Neural progenitor cell (in vitro differentiated cells): ENCODE measurements at regions not wholly inside any gene's neighbourhood (a gene's known extent, or its start where the extent isn't known, plus 50 kb on each side); places are given as distances from the start of the nearest gene placed in this dataset.

Experiments
- DNase-seq: peaks from one replicate; pipeline ENCODE4 v3.0.0-alpha.2; 2016; ENCODE audit warnings: low spot score
- H2AFZ ChIP-seq: fragments of 200-600 bp; sonication (generic); replicated peaks from 2 replicates; pipeline ENCODE4 v1.6.1; 2016; ENCODE audit warnings: antibody characterized with exemption
- H3F3A ChIP-seq: fragments of 200-600 bp; sonication (generic); 2 replicates; pipeline ENCODE4 v1.6.1; 2016; ENCODE audit warnings: antibody characterized with exemption, low read depth
- H3K27ac ChIP-seq: fragments of 200-600 bp; sonication (generic); 2 replicates; pipeline ENCODE4 v1.5.1; 2016; ENCODE audit warnings: mild to moderate bottlenecking
- H3K27me3 ChIP-seq: fragments of 200-600 bp; sonication (generic); 2 replicates; pipeline ENCODE4 v1.6.1; 2016; ENCODE audit warnings: mild to moderate bottlenecking, moderate library complexity
- H3K36me3 ChIP-seq: fragments of 200-600 bp; sonication (generic); 2 replicates; pipeline ENCODE4 v1.5.1; 2016
- H3K4me1 ChIP-seq: fragments of 200-600 bp; sonication (generic); 2 replicates; pipeline ENCODE4 v1.6.1; 2016; ENCODE audit warnings: mixed run types
- H3K4me2 ChIP-seq: fragments of 200-600 bp; sonication (generic); 2 replicates; pipeline ENCODE4 v1.6.1; 2016
- H3K4me3 ChIP-seq: fragments of 200-600 bp; sonication (generic); 2 replicates; pipeline ENCODE4 v1.5.1; 2016
- H3K79me2 ChIP-seq: fragments of 200-600 bp; sonication (generic); 2 replicates; pipeline ENCODE4 v1.6.1; 2016; ENCODE audit warnings: low read depth
- H3K9ac ChIP-seq: fragments of 200-600 bp; sonication (generic); 2 replicates; pipeline ENCODE4 v1.6.1; 2016
- H3K9me3 ChIP-seq: fragments of 200-600 bp; sonication (generic); 2 replicates; pipeline ENCODE4 v1.5.1; 2016; ENCODE audit warnings: low read depth
- H4K20me1 ChIP-seq: fragments of 200-600 bp; sonication (generic); 2 replicates; pipeline ENCODE4 v1.6.1; 2016; ENCODE audit warnings: low read depth
- H3K27ac Mint-ChIP-seq: 3 replicates; pipeline ENCODE4 v1.8.0; 2021; ENCODE audit warnings: mixed read lengths
- H3K27me3 Mint-ChIP-seq: 2 replicates; pipeline ENCODE4 v1.8.0; 2022; ENCODE audit warnings: low read depth, mild to moderate bottlenecking, inconsistent platforms, moderate library complexity, mixed read lengths; ENCODE audit not compliant: insufficient read depth
- H3K36me3 Mint-ChIP-seq: 3 replicates; pipeline ENCODE4 v1.8.0; 2021; ENCODE audit warnings: mixed read lengths
- H3K4me1 Mint-ChIP-seq: 3 replicates; pipeline ENCODE4 v1.8.0; 2021; ENCODE audit warnings: mixed read lengths
- H3K4me3 Mint-ChIP-seq: 3 replicates; pipeline ENCODE4 v1.8.0; 2021; ENCODE audit warnings: mild to moderate bottlenecking, moderate library complexity, mixed read lengths
- H3K9me3 Mint-ChIP-seq: 3 replicates; pipeline ENCODE4 v1.8.0; 2020; ENCODE audit warnings: mixed read lengths
- CTCF ChIP-seq: fragments of 200-600 bp; sonication (generic); IDR thresholded peaks from 2 replicates; pipeline ENCODE4 v1.5.1; 2017; ENCODE audit warnings: antibody characterized with exemption, mild to moderate bottlenecking
- EZH2 ChIP-seq: fragments of 200-600 bp; sonication (generic); IDR thresholded peaks from 2 replicates; pipeline ENCODE4 v1.6.1; 2017; ENCODE audit warnings: antibody characterized with exemption, mild to moderate bottlenecking, moderate library complexity
- EZH2phosphoT487 ChIP-seq: fragments of 200-600 bp; sonication (generic); IDR thresholded peaks from 2 replicates; pipeline ENCODE4 v1.6.1; 2017; ENCODE audit warnings: antibody characterized with exemption

- Histone ChIP-seq H4K20me1 (no peaks in the 10 kb centered on the region), H3K27ac (no peak overlapping the region), H3K9me3 (no peaks in the 10 kb centered on the region), H3F3A (no peaks in the 10 kb centered on the region), H3K79me2 (no peaks in the 10 kb centered on the region), H3K9ac (no peak overlapping the region), H3K36me3 (no peaks in the 10 kb centered on the region), H3K27me3 (no peaks in the 10 kb centered on the region), H3K4me2 (no peak overlapping the region), H2AFZ (no peak overlapping the region), H3K4me3 (no peak overlapping the region), H3K4me1 (peaks cover 5% of the 10 kb centered on the region)
- TF ChIP-seq CTCF (no peak), EZH2 (no peak), EZH2phosphoT487 (no peak)
- H3K27ac Mint-ChIP-seq = no peak overlapping the region
- no peaks in the 10 kb centered on the region for H3K27me3 Mint-ChIP-seq
- H3K36me3 Mint-ChIP-seq = no peaks in the 10 kb centered on the region
- H3K9me3 Mint-ChIP-seq = no peaks in the 10 kb centered on the region
- DNase-seq = no peak
- H3K4me1 Mint-ChIP-seq = peaks cover 4% of the 10 kb centered on the region
- H3K4me3 Mint-ChIP-seq = no peak overlapping the region
Measured at GRCh38 chr3:17982211-17982880, 239.9 kb upstream of the TBC1D5 start.

- Histone ChIP-seq H3F3A (no peaks in the 10 kb centered on the region), H3K27ac (no peak overlapping the region), H3K9ac (no peak overlapping the region), H3K27me3 (no peaks in the 10 kb centered on the region), H3K79me2 (no peaks in the 10 kb centered on the region), H4K20me1 (no peaks in the 10 kb centered on the region), H2AFZ (no peak overlapping the region), H3K4me1 (peaks cover 5% of the 10 kb centered on the region), H3K36me3 (no peaks in the 10 kb centered on the region), H3K4me3 (no peak overlapping the region), H3K4me2 (no peak overlapping the region), H3K9me3 (no peaks in the 10 kb centered on the region)
- H3K4me3 Mint-ChIP-seq = no peak overlapping the region
- no peaks in the 10 kb centered on the region for H3K9me3 Mint-ChIP-seq
- DNase-seq = no peak
- no peaks in the 10 kb centered on the region for H3K36me3 Mint-ChIP-seq
- no peak for TF ChIP-seq CTCF
- TF ChIP-seq EZH2 = no peak
- no peak for TF ChIP-seq EZH2phosphoT487
- no peaks in the 10 kb centered on the region for H3K27me3 Mint-ChIP-seq
- H3K27ac Mint-ChIP-seq = no peak overlapping the region
- peaks cover 4% of the 10 kb centered on the region for H3K4me1 Mint-ChIP-seq
Measured at GRCh38 chr3:17980863-17981262, 238.4 kb upstream of the TBC1D5 start.

- Mint-ChIP-seq H3K4me1 (peaks cover 4% of the 10 kb centered on the region), H3K4me3 (no peak overlapping the region), H3K27ac (no peak overlapping the region), H3K27me3 (no peaks in the 10 kb centered on the region), H3K9me3 (no peaks in the 10 kb centered on the region), H3K36me3 (no peaks in the 10 kb centered on the region)
- no peaks in the 10 kb centered on the region for H4K20me1 ChIP-seq
- no peaks in the 10 kb centered on the region for H3K27me3 ChIP-seq
- H3K9ac ChIP-seq = no peak overlapping the region
- TF ChIP-seq CTCF (no peak), EZH2phosphoT487 (no peak), EZH2 (no peak)
- peaks cover 5% of the 10 kb centered on the region for H3K4me1 ChIP-seq
- no peak overlapping the region for H3K4me2 ChIP-seq
- DNase-seq = no peak
- no peaks in the 10 kb centered on the region for H3K36me3 ChIP-seq
- H3K79me2 ChIP-seq = no peaks in the 10 kb centered on the region
- H3K4me3 ChIP-seq = no peak overlapping the region
- no peak overlapping the region for H3K27ac ChIP-seq
- H3K9me3 ChIP-seq = no peaks in the 10 kb centered on the region
- no peaks in the 10 kb centered on the region for H3F3A ChIP-seq
- H2AFZ ChIP-seq = no peak overlapping the region
Measured at GRCh38 chr3:17979911-17980310, 237.5 kb upstream of the TBC1D5 start.
